ENCODE measurements at regions not wholly inside any gene's neighbourhood (a gene's known extent, or its start where the extent isn't known, plus 50 kb on each side); places are given as distances from the start of the nearest gene placed in this dataset.

GRCh38 chr4:3851881-3852280 lies 85.7 kb downstream of the ADRA2C start:
- ChIA-PET POLR2A (no interaction called here), CTCF (no interaction called here)
- ATAC-seq (no peak), DNase-seq (no peak)
- Mint-ChIP-seq H3K27ac (no peak overlapping the region), H3K4me1 (ENCODE audit: low read depth) (no peaks in the 10 kb centered on the region), H3K9me3 (ENCODE audit: insufficient read depth) (no peaks in the 10 kb centered on the region), H3K27me3 (ENCODE audit: low read depth) (no peaks in the 10 kb centered on the region), H3K36me3 (ENCODE audit: low read depth) (no peaks in the 10 kb centered on the region), H3K4me3 (no peak overlapping the region)

DNA sequence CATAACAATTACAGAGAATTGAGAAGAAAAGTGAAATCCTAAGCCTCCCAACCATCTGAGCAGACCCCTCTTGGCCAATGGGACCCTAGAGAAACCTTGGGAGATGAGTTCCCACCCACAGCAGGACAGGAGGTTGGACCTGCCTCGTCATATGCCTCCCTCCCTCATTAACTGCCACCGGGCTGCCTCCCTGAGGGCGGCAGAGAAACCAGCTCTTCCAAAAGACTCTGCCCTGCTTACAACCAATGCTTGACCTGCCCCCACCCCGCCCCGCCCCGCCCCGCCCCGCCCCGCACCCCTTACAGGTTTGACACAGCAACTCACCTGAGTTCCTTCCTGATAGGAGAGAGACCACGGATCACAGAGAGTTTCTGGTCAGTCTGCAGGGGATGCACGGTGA lies 86.1 kb downstream of the ADRA2C start:
- Mint-ChIP-seq H3K27ac (no peak overlapping the region), H3K4me3 (no peak overlapping the region), H3K36me3 (ENCODE audit: low read depth) (no peaks in the 10 kb centered on the region), H3K27me3 (ENCODE audit: low read depth) (no peaks in the 10 kb centered on the region), H3K4me1 (ENCODE audit: low read depth) (no peaks in the 10 kb centered on the region), H3K9me3 (ENCODE audit: insufficient read depth) (no peaks in the 10 kb centered on the region)
- POLR2A ChIA-PET = no interaction called here
- CTCF ChIA-PET = no interaction called here
- ATAC-seq = no peak
- DNase-seq = no peak

DNA sequence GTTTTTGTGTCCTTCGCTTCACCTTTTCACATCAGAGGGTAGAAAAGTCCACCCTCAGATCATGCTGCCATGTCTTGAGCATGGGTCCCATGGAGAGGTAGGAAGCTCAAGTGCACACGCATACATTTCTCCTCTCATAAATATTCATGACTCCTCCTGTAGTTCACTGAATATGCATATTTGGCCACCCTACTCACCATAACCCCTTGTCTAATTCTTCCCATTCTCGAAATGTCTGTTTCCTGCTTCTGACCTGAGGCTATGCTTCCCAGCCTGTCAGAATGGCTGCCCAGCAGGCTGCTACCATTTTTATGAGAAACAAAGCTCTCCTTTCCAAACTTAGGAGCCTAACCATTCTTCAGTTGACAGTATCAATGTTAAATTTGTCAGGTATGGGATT lies 86.5 kb downstream of the ADRA2C start:
- no peak for DNase-seq
- Mint-ChIP-seq H3K4me1 (ENCODE audit: low read depth) (no peaks in the 10 kb centered on the region), H3K36me3 (ENCODE audit: low read depth) (no peaks in the 10 kb centered on the region), H3K27me3 (ENCODE audit: low read depth) (no peaks in the 10 kb centered on the region), H3K9me3 (ENCODE audit: insufficient read depth) (no peaks in the 10 kb centered on the region), H3K4me3 (no peak overlapping the region), H3K27ac (no peak overlapping the region)
- POLR2A ChIA-PET = no interaction called here
- ATAC-seq = no peak
- CTCF ChIA-PET = no interaction called here

GRCh38 chr4:3853388-3854035 lies 87.3 kb downstream of the ADRA2C start:
- Mint-ChIP-seq H3K4me1 (ENCODE audit: low read depth) (no peaks in the 10 kb centered on the region), H3K4me3 (no peak overlapping the region), H3K27me3 (ENCODE audit: low read depth) (no peaks in the 10 kb centered on the region), H3K27ac (no peak overlapping the region), H3K9me3 (ENCODE audit: insufficient read depth) (no peaks in the 10 kb centered on the region), H3K36me3 (ENCODE audit: low read depth) (no peaks in the 10 kb centered on the region)
- POLR2A ChIA-PET = no interaction called here
- CTCF ChIA-PET = no interaction called here
- ATAC-seq = no peak
- no peak for DNase-seq

- H3K9me3 Mint-ChIP-seq (ENCODE audit: insufficient read depth) = no peaks in the 10 kb centered on the region
- ATAC-seq (no peak), DNase-seq (no peak)
- ChIA-PET POLR2A (no interaction called here), CTCF (no interaction called here)
- H3K4me3 Mint-ChIP-seq = no peak overlapping the region
- H3K4me1 Mint-ChIP-seq (ENCODE audit: low read depth) = no peaks in the 10 kb centered on the region
- no peaks in the 10 kb centered on the region for H3K27me3 Mint-ChIP-seq (ENCODE audit: low read depth)
- no peaks in the 10 kb centered on the region for H3K36me3 Mint-ChIP-seq (ENCODE audit: low read depth)
- H3K27ac Mint-ChIP-seq = no peak overlapping the region
Observed at GRCh38 chr4:3854661-3855060, 88.5 kb downstream of the ADRA2C start.

DNA sequence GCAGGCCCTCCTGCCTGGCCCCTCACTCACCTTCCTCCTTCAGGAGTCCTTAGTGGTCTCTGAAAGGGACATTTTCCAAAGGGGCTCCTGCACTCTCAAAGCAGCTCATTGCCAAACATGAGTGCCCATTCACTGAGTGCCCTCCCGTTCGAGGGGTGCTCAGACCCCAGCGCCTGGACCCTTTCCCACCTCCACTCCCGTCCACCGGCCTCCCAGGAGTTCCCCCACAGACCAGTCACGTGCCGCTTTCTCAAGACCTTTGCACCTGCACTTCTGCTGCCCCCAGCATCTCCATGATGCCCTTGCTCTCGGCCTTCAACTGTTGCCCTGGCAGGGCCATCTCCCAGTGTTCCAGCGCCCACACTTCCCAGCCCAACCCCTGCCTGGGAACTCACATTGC lies 89.5 kb downstream of the ADRA2C start:
- no peak for DNase-seq
- no peak for ATAC-seq
- Mint-ChIP-seq H3K4me1 (ENCODE audit: low read depth) (no peaks in the 10 kb centered on the region), H3K9me3 (ENCODE audit: insufficient read depth) (no peaks in the 10 kb centered on the region), H3K4me3 (no peak overlapping the region), H3K36me3 (ENCODE audit: low read depth) (no peaks in the 10 kb centered on the region), H3K27me3 (ENCODE audit: low read depth) (no peaks in the 10 kb centered on the region), H3K27ac (no peak overlapping the region)
- POLR2A ChIA-PET = no interaction called here
- CTCF ChIA-PET = no interaction called here

GRCh38 chr4:3856604-3857204 lies 90.5 kb downstream of the ADRA2C start:
- H3K36me3 Mint-ChIP-seq (ENCODE audit: low read depth) = no peaks in the 10 kb centered on the region
- CTCF ChIA-PET = no interaction called here
- ATAC-seq (no peak), DNase-seq (no peak)
- no peak overlapping the region for H3K4me3 Mint-ChIP-seq
- H3K4me1 Mint-ChIP-seq (ENCODE audit: low read depth) = no peaks in the 10 kb centered on the region
- POLR2A ChIA-PET = no interaction called here
- H3K9me3 Mint-ChIP-seq (ENCODE audit: insufficient read depth) = no peaks in the 10 kb centered on the region
- no peaks in the 10 kb centered on the region for H3K27me3 Mint-ChIP-seq (ENCODE audit: low read depth)
- no peak overlapping the region for H3K27ac Mint-ChIP-seq

DNA sequence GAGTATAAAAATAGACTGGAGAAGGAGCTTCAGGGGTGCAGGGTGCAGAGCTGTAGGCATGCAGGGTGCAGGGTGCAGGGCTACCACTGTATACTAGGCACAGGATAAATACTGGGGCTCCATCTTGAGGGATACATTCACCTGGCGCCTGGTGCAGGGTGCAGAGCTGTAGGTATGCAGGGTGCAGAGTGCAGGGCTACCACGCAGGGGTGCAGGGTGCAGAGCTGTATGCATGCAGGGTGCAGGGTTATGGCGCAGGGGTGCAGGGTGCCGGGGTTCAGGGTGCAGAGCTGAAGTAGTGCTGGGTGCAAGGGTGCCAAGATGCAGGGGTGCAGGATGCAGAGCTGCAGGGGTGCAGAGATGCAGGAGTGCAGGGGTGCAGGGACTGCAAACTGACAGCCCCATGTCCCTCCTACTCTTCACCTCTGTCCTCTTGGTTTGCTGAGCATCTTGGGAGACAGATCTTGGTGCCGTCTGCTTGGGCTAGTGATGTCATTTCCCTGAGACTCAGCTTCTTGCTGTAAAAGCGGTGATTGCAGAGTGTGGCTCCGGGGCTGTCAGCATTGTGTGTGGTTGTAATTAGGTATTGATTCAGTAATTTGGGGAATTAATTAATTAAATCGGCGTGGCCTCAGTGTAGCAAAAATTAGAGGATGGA lies 91.2 kb downstream of the ADRA2C start:
- Mint-ChIP-seq H3K4me3 (no peak overlapping the region), H3K27me3 (ENCODE audit: low read depth) (no peaks in the 10 kb centered on the region), H3K4me1 (ENCODE audit: low read depth) (no peaks in the 10 kb centered on the region), H3K27ac (no peak overlapping the region), H3K36me3 (ENCODE audit: low read depth) (no peaks in the 10 kb centered on the region), H3K9me3 (ENCODE audit: insufficient read depth) (no peaks in the 10 kb centered on the region)
- DNase-seq (no peak), ATAC-seq (no peak)
- ChIA-PET POLR2A (no interaction called here), CTCF (no interaction called here)

- Mint-ChIP-seq H3K4me1 (ENCODE audit: low read depth) (no peaks in the 10 kb centered on the region), H3K27ac (no peak overlapping the region), H3K9me3 (ENCODE audit: insufficient read depth) (no peaks in the 10 kb centered on the region), H3K4me3 (no peak overlapping the region), H3K36me3 (ENCODE audit: low read depth) (no peaks in the 10 kb centered on the region), H3K27me3 (ENCODE audit: low read depth) (no peaks in the 10 kb centered on the region)
- POLR2A ChIA-PET = no interaction called here
- ATAC-seq (no peak), DNase-seq (no peak)
- CTCF ChIA-PET = no interaction called here
Observed at GRCh38 chr4:3858046-3858730, 92.0 kb downstream of the ADRA2C start.

DNA sequence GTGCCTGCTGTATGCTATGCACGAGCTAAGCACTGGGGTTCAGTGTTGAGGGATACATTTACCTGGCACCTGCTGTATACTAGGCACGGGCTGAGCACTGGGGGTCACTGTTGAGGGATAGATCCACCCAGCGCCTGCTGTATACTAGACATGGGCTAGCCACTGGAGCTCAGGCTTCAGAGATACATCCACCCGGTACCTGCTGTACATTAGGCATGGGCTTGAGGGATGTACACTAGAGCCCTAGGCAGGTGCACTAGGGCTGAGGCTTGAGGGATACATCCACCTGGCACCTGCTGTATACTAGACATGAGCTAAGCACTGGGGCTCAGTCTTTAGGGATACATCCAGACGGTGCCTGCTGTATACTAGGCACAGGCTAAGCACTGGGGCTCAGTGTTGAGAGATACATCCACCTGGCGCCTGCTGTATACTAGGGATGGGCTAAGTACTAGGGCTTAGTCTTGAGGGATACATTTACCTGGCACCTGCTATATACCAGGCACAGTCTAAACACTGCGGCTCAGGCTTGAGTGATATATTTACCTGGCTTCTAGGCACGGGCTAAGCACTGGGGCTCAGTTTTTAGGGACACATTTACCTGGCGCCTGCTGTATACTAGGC lies 92.7 kb downstream of the ADRA2C start:
- Mint-ChIP-seq H3K36me3 (ENCODE audit: low read depth) (no peaks in the 10 kb centered on the region), H3K9me3 (ENCODE audit: insufficient read depth) (no peaks in the 10 kb centered on the region), H3K4me1 (ENCODE audit: low read depth) (no peaks in the 10 kb centered on the region), H3K27ac (no peak overlapping the region), H3K27me3 (ENCODE audit: low read depth) (no peaks in the 10 kb centered on the region), H3K4me3 (no peak overlapping the region)
- no peak for DNase-seq
- POLR2A ChIA-PET = no interaction called here
- ATAC-seq = no peak
- CTCF ChIA-PET = no interaction called here

DNA sequence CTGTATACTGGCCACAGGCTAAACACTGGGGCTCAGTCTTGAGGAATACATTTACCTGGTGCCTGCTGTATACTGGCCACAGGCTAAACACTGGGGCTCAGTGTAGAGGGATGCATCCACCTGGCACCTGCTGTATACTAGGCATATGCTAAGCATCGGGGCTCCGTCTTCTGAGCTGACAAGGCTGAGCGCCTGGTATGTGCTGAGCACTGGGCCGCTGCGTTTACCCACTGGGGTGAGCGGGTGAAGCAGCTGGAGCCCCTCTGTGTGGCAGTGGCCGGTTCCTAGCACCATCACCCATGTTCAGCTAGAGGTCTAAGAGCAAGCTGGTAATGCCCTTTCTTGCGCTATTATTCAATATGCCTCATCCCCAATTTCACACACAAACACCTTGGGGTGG lies 93.4 kb downstream of the ADRA2C start:
- H3K4me1 Mint-ChIP-seq (ENCODE audit: low read depth) = no peaks in the 10 kb centered on the region
- no peaks in the 10 kb centered on the region for H3K9me3 Mint-ChIP-seq (ENCODE audit: insufficient read depth)
- ChIA-PET POLR2A (no interaction called here), CTCF (no interaction called here)
- no peaks in the 10 kb centered on the region for H3K27me3 Mint-ChIP-seq (ENCODE audit: low read depth)
- ATAC-seq = no peak
- no peaks in the 10 kb centered on the region for H3K36me3 Mint-ChIP-seq (ENCODE audit: low read depth)
- no peak for DNase-seq
- H3K27ac Mint-ChIP-seq = no peak overlapping the region
- H3K4me3 Mint-ChIP-seq = no peak overlapping the region
